Bronchial epithelial cell (primary cell): ENCODE measurements at regions not wholly inside any gene's neighbourhood (a gene's known extent, or its start where the extent isn't known, plus 50 kb on each side); places are given as distances from the start of the nearest gene placed in this dataset.

Experiments used
- DNase-seq: peaks from one replicate; pipeline ENCODE4 v3.0.0-alpha.2; 2010; ENCODE audit warnings: low read depth
- FAIRE-seq: peaks from 2 replicates; lab custom pipeline; 2011; peaks lifted over from hg19 to GRCh38; lab: Jason Lieb, UNC
- H3K27me3 ChIP-seq: 2 replicates; pipeline ENCODE4 v1.5.1; 2011; ENCODE audit warnings: low read length; ENCODE audit not compliant: control insufficient read depth, insufficient read depth
- H3K36me3 ChIP-seq: 2 replicates; pipeline ENCODE4 v1.5.1; 2011; ENCODE audit warnings: low read length; ENCODE audit not compliant: control insufficient read depth, insufficient read depth
- H3K4me3 ChIP-seq: 2 replicates; pipeline ENCODE4 v1.5.1; 2011; ENCODE audit warnings: mild to moderate bottlenecking, low read depth, low read length, control low read depth
- CTCF ChIP-seq: IDR thresholded peaks from 2 replicates; pipeline ENCODE4 v1.5.1; 2011; ENCODE audit warnings: mild to moderate bottlenecking, moderate library complexity, low read length, control low read depth, inconsistent platforms; ENCODE audit not compliant: insufficient read depth, severe bottlenecking

- Histone ChIP-seq H3K27me3 (peaks cover 1% of the 10 kb centered on the region), H3K36me3 (no peaks in the 10 kb centered on the region), H3K4me3 (no peak overlapping the region)
- FAIRE-seq (no peak), DNase-seq (no peak)
- TF ChIP-seq CTCF: no peak
Observed at GRCh38 chr2:15790838-15791237, 149.5 kb upstream of the MYCN start.

GRCh38 chr2:15791294-15791693, 149.1 kb upstream of the MYCN start:
- peaks cover 1% of the 10 kb centered on the region for H3K27me3 ChIP-seq

DNA sequence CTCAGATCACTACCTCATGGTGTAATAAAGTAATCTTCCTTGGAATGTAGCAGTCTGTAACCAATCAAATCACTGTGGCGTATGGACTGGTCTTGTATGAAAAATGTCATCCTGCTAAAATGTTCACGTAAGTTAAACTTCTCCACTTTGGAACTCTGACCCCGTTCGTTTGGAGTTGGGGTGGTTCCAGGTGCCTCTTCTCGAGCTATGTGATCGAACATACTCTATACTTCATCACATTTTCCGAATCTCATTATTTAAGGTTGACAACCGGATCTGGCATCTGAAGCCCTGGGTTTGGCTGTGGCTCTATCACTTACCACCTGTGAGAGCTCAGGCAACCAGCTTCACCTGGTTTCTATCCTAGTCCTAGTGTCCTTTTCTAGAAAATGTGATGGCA, 148.0 kb upstream of the MYCN start:
- no peak for DNase-seq
- Histone ChIP-seq H3K27me3 (peaks cover 1% of the 10 kb centered on the region), H3K4me3 (no peak overlapping the region), H3K36me3 (no peaks in the 10 kb centered on the region)
- no peak for FAIRE-seq
- no peak for TF ChIP-seq CTCF

More at GRCh38 chr2:15791294-15791693, 149.1 kb upstream of the MYCN start:
- Histone ChIP-seq H3K4me3 (no peak overlapping the region), H3K36me3 (no peaks in the 10 kb centered on the region)
- DNase-seq (no peak), FAIRE-seq (no peak)
- TF ChIP-seq CTCF: no peak

- Histone ChIP-seq H3K27me3 (peaks cover 1% of the 10 kb centered on the region), H3K36me3 (no peaks in the 10 kb centered on the region), H3K4me3 (no peak overlapping the region)
- no peak for TF ChIP-seq CTCF
- DNase-seq: no peak
- FAIRE-seq: no peak
Observed at GRCh38 chr2:15793078-15793913, 147.1 kb upstream of the MYCN start.

- no peak overlapping the region for H3K4me3 ChIP-seq
- FAIRE-seq (no peak), DNase-seq (no peak)
- TF ChIP-seq CTCF: no peak
- H3K36me3 ChIP-seq: no peaks in the 10 kb centered on the region
- H3K27me3 ChIP-seq: peaks cover 1% of the 10 kb centered on the region
Observed at GRCh38 chr2:15793978-15794377, 146.4 kb upstream of the MYCN start.
